Ascending aorta (tissue), 2 donors: ENCODE measurements at regions not wholly inside any gene's neighbourhood (a gene's known extent, or its start where the extent isn't known, plus 50 kb on each side); places are given as distances from the start of the nearest gene placed in this dataset.

Source experiments
- DNase-seq, 2 donors: peaks; one replicate each; pipeline ENCODE4 v3.0.0-alpha.2; 2019; ENCODE audit warnings: low spot score in 2 of 2
- H3K27ac ChIP-seq, 2 donors: fragments of 200-600 bp; sonication (generic); one replicate each; pipeline ENCODE4 v1.5.1; 2016 to 2017; ENCODE audit warnings: mild to moderate bottlenecking in 1 of 2
- H3K27me3 ChIP-seq: fragments of 200-600 bp; sonication (generic); one replicate; pipeline ENCODE4 v1.5.1; 2017
- H3K36me3 ChIP-seq, 2 donors: fragments of 200-600 bp; sonication (generic); one replicate each; pipeline ENCODE4 v1.5.1; 2016
- H3K4me1 ChIP-seq, 2 donors: fragments of 200-600 bp; sonication (generic); one replicate each; pipeline ENCODE4 v1.5.1; 2016 to 2017; ENCODE audit warnings: mild to moderate bottlenecking in 1 of 2
- H3K4me3 ChIP-seq, 2 donors: fragments of 200-600 bp; sonication (generic); one replicate each; pipeline ENCODE4 v1.5.1; 2016 to 2017; ENCODE audit warnings: mild to moderate bottlenecking in 1 of 2
- H3K9me3 ChIP-seq, 2 donors: fragments of 200-600 bp; sonication (generic); one replicate each; pipeline ENCODE4 v1.5.1; 2016
- CTCF ChIP-seq, 3 experiments: fragments of 200-600 bp in 2 of 3; fragments of 450-650 bp in 1 of 3; sonication (generic) in 2 of 3; IDR thresholded peaks; one replicate each; pipeline ENCODE4 v1.5.1; 2016 to 2019; ENCODE audit warnings: antibody characterized with exemption in 3 of 3, mild to moderate bottlenecking in 1 of 3, moderate library complexity in 1 of 3
- intact Hi-C: fragments of 100-400 bp; cut with DNase I; formaldehyde crosslinking; loops from one replicate; pipeline ENCODE4 v1.15.1; 2023

- Histone ChIP-seq H3K4me1 (no peaks in the 10 kb centered on the region), H3K4me3 (no peak overlapping the region), H3K9me3 (no peaks in the 10 kb centered on the region), H3K27me3 (no peaks in the 10 kb centered on the region), H3K27ac (no peak overlapping the region), H3K36me3 (no peaks in the 10 kb centered on the region)
- intact Hi-C loops, result no loop called here
- no peak for DNase-seq
- TF ChIP-seq CTCF (IDR thresholded peaks at IDR 0.05), result no peak
These were observed 336.7 kb upstream of the ADGRL3 start for GRCh38 chr4:60863442-60863841.

- H3K9me3 ChIP-seq, result no peaks in the 10 kb centered on the region
- peak in 1 of 3 experiments; percentile 20 for TF ChIP-seq CTCF (IDR thresholded peaks at IDR 0.05)
- H3K27ac ChIP-seq, result no peak overlapping the region
- no peaks in the 10 kb centered on the region for H3K36me3 ChIP-seq
- no peaks in the 10 kb centered on the region for H3K4me1 ChIP-seq
- H3K4me3 ChIP-seq, result no peak overlapping the region
- H3K27me3 ChIP-seq, result no peaks in the 10 kb centered on the region
- intact Hi-C loops, result no loop called here
- DNase-seq, result no peak
These were observed 334.9 kb upstream of the ADGRL3 start for GRCh38 chr4:60865273-60865672.

GRCh38 chr4:60868232-60868960 lies 331.7 kb upstream of the ADGRL3 start:
- H3K27ac ChIP-seq, result no peak overlapping the region
- no peaks in the 10 kb centered on the region for H3K36me3 ChIP-seq
- H3K27me3 ChIP-seq, result no peaks in the 10 kb centered on the region
- no peaks in the 10 kb centered on the region for H3K9me3 ChIP-seq
- no peak overlapping the region for H3K4me3 ChIP-seq
- intact Hi-C loops, result no loop called here
- no peak for TF ChIP-seq CTCF (IDR thresholded peaks at IDR 0.05)
- DNase-seq, result no peak
- no peaks in the 10 kb centered on the region for H3K4me1 ChIP-seq

- Histone ChIP-seq H3K27ac (no peak overlapping the region), H3K27me3 (no peaks in the 10 kb centered on the region), H3K36me3 (no peaks in the 10 kb centered on the region), H3K4me1 (no peaks in the 10 kb centered on the region), H3K4me3 (no peak overlapping the region), H3K9me3 (no peaks in the 10 kb centered on the region)
- DNase-seq, result no peak
- intact Hi-C loops, result no loop called here
- TF ChIP-seq CTCF (IDR thresholded peaks at IDR 0.05), result no peak
These were observed 320.9 kb upstream of the ADGRL3 start for GRCh38 chr4:60879135-60879701.

GRCh38 chr4:60884587-60884986 lies 315.5 kb upstream of the ADGRL3 start:
- Histone ChIP-seq H3K27ac (no peak overlapping the region), H3K36me3 (no peaks in the 10 kb centered on the region), H3K4me1 (no peaks in the 10 kb centered on the region), H3K9me3 (no peaks in the 10 kb centered on the region), H3K27me3 (no peaks in the 10 kb centered on the region), H3K4me3 (peak overlapping the region; percentile 19 to 48)
- TF ChIP-seq CTCF (IDR thresholded peaks at IDR 0.05), result no peak
- intact Hi-C loops, result no loop called here
- DNase-seq, result no peak
